ENCODE measurements at regions not wholly inside any gene's neighbourhood (a gene's known extent, or its start where the extent isn't known, plus 50 kb on each side); places are given as distances from the start of the nearest gene placed in this dataset.

DNA sequence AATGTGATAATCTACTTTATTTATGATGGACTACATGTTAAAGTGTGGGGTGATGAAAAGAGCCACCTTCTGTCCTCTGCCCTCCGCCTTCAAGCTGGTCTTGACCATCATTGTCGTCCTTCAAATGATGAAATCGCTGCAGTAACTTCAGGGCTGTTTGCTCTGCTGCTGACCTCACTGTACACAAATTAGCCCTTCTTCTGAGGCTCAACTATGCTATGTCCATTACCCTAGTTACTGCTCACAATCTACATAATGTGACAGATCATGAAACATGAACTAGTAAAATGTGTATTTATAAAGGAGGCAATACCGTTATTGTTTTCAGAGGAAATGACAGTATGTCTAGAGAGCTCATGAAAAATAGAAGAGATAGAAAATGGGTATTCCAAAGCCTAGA, 145.9 kb downstream of the RFC3 start:
- Mint-ChIP-seq H3K4me3 (ENCODE audit: unreplicated experiment) (no peak overlapping the region), H3K9me3 (ENCODE audit: unreplicated experiment) (no peaks in the 10 kb centered on the region), H3K27me3 (ENCODE audit: insufficient read depth, unreplicated experiment) (no peaks in the 10 kb centered on the region), H3K4me1 (ENCODE audit: insufficient read depth, unreplicated experiment) (no peaks in the 10 kb centered on the region), H3K36me3 (ENCODE audit: insufficient read depth, unreplicated experiment) (no peaks in the 10 kb centered on the region), H3K27ac (ENCODE audit: low read depth, unreplicated experiment) (no peak overlapping the region)
- TF ChIP-seq, protein P1, sequence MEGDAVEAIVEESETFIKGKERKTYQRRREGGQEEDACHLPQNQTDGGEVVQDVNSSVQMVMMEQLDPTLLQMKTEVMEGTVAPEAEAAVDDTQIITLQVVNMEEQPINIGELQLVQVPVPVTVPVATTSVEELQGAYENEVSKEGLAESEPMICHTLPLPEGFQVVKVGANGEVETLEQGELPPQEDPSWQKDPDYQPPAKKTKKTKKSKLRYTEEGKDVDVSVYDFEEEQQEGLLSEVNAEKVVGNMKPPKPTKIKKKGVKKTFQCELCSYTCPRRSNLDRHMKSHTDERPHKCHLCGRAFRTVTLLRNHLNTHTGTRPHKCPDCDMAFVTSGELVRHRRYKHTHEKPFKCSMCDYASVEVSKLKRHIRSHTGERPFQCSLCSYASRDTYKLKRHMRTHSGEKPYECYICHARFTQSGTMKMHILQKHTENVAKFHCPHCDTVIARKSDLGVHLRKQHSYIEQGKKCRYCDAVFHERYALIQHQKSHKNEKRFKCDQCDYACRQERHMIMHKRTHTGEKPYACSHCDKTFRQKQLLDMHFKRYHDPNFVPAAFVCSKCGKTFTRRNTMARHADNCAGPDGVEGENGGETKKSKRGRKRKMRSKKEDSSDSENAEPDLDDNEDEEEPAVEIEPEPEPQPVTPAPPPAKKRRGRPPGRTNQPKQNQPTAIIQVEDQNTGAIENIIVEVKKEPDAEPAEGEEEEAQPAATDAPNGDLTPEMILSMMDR (IDR thresholded peaks at IDR 0.05; ENCODE audit: unreplicated experiment), result no peak
- intact Hi-C loops (cut with micrococcal nuclease), result no loop called here
- ChIA-PET CTCF (no interaction called here), POLR2A (no interaction called here)
- BruUV-seq (replicated peaks), result no TSS peak
- DNase-seq (ENCODE audit: unreplicated experiment), result no peak

GRCh38 chr13:33968520-33969507, 150.9 kb downstream of the RFC3 start:
- BruUV-seq (replicated peaks), result no TSS peak
- Mint-ChIP-seq H3K27me3 (ENCODE audit: insufficient read depth, unreplicated experiment) (no peaks in the 10 kb centered on the region), H3K9me3 (ENCODE audit: unreplicated experiment) (no peaks in the 10 kb centered on the region), H3K27ac (ENCODE audit: low read depth, unreplicated experiment) (no peak overlapping the region), H3K36me3 (ENCODE audit: insufficient read depth, unreplicated experiment) (no peaks in the 10 kb centered on the region), H3K4me1 (ENCODE audit: insufficient read depth, unreplicated experiment) (no peaks in the 10 kb centered on the region), H3K4me3 (ENCODE audit: unreplicated experiment) (no peak overlapping the region)
- DNase-seq (ENCODE audit: unreplicated experiment), result no peak
- ChIA-PET CTCF (interaction anchor here (0.5 to 0.8 kb wide), 2 partner anchors 393 to 1695 kb away, joined by 3 read pairs; no protein-coding TSS in a partner anchor), POLR2A (no interaction called here)
- intact Hi-C loops (cut with micrococcal nuclease), result no loop called here
- TF ChIP-seq, protein P1 (IDR thresholded peaks at IDR 0.05; ENCODE audit: unreplicated experiment), result no peak

GRCh38 chr13:33970746-33971561, 153.0 kb downstream of the RFC3 start:
- TF ChIP-seq, protein P1 (IDR thresholded peaks at IDR 0.05; ENCODE audit: unreplicated experiment), result no peak
- no peaks in the 10 kb centered on the region for H3K36me3 Mint-ChIP-seq (ENCODE audit: insufficient read depth, unreplicated experiment)
- no peaks in the 10 kb centered on the region for H3K27me3 Mint-ChIP-seq (ENCODE audit: insufficient read depth, unreplicated experiment)
- no peak for DNase-seq (ENCODE audit: unreplicated experiment)
- H3K9me3 Mint-ChIP-seq (ENCODE audit: unreplicated experiment), result no peaks in the 10 kb centered on the region
- no peak overlapping the region for H3K27ac Mint-ChIP-seq (ENCODE audit: low read depth, unreplicated experiment)
- CTCF ChIA-PET, result interaction anchor here (0.5 kb wide), 1 partner anchor 649 kb away, joined by 3 read pairs; no protein-coding TSS in a partner anchor
- H3K4me1 Mint-ChIP-seq (ENCODE audit: insufficient read depth, unreplicated experiment), result no peaks in the 10 kb centered on the region
- intact Hi-C loops (cut with micrococcal nuclease), result no loop called here
- POLR2A ChIA-PET, result no interaction called here
- BruUV-seq (replicated peaks), result no TSS peak
- no peak overlapping the region for H3K4me3 Mint-ChIP-seq (ENCODE audit: unreplicated experiment)

DNA sequence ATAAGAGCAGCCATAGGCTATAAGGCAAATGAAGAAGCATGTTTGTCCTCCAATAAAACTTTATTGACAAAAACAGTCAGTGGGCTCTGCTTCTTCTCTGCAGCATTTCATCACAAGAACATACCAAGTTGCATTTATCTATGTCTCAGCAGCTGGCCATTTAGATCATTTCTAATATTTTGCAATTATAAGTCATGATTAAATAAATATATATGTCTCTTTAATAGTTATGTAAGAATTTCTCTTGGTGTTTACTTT, 153.5 kb downstream of the RFC3 start:
- Mint-ChIP-seq H3K4me3 (ENCODE audit: unreplicated experiment) (no peak overlapping the region), H3K36me3 (ENCODE audit: insufficient read depth, unreplicated experiment) (no peaks in the 10 kb centered on the region), H3K9me3 (ENCODE audit: unreplicated experiment) (no peaks in the 10 kb centered on the region), H3K27me3 (ENCODE audit: insufficient read depth, unreplicated experiment) (no peaks in the 10 kb centered on the region), H3K27ac (ENCODE audit: low read depth, unreplicated experiment) (no peak overlapping the region), H3K4me1 (ENCODE audit: insufficient read depth, unreplicated experiment) (no peaks in the 10 kb centered on the region)
- intact Hi-C loops (cut with micrococcal nuclease), result no loop called here
- DNase-seq (ENCODE audit: unreplicated experiment), result no peak
- no TSS peak for BruUV-seq (replicated peaks)
- CTCF ChIA-PET, result no interaction called here
- POLR2A ChIA-PET, result no interaction called here
- TF ChIP-seq, protein P1 (IDR thresholded peaks at IDR 0.05; ENCODE audit: unreplicated experiment), result no peak

Measured in MCF 10A (cell line).